HG02840 (cell line): ENCODE measurements at regions not wholly inside any gene's neighbourhood (a gene's known extent, or its start where the extent isn't known, plus 50 kb on each side); places are given as distances from the start of the nearest gene placed in this dataset.
"Not testable (repeated sequence)": the region's sequence is repeated elsewhere in the genome, so short reads cannot be mapped to it uniquely, and the experiment has no call there.

ENCODE experiments used
- ATAC-seq: cut with Tn5 transposase; IDR thresholded peaks from one replicate; pipeline ENCODE4 v1.9.1; 2021; ENCODE audit warnings: mild to moderate bottlenecking, moderate library complexity, moderate number of reproducible peaks; ENCODE audit not compliant: unreplicated experiment, low FRiP score

DNA sequence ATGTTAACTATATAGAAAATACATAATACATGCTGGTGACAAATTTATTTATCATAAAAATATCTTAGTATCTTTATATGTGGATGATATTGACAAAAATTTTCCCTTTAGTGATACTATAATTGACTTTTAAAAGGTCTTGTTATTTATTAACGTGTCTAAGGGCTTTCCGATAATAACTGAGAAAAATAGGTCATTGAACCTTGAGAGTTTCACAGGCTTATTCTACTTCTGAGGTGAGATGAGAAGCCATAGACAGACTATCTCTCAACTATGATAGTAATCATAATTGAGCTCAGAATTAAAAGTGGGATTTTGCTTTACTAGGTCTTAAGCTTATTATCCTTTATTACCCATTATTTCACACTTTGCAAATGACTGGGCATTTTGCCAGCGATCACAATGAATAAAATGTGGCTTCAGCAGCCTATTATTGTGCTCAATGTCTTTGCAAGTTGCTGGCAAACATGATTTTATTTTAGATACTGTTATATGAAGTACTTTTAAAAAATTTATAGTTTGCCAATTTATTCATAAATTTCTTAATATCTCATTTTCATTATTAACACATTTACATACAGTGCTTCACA, 574.5 kb downstream of the ZWINT start:
- ATAC-seq = no peak

DNA sequence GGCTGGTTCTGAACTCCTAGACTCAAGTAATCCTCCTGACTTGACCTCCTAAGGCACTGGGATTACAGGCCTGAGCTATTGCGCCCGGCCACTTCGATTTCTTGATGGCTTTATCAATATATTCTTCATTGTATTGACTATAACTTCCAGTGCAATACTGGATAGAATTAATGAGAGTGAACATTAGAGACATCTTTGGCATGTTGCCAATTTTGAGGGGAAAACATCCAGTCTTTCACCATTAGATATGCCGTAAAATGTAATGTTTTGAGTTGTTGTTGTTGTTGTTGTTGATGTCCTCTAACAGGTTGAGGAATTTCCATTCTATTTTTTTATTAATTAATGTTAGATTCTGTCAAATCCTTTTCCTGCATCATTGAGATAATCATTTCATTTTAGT, 578.9 kb downstream of the ZWINT start:
- no peak for ATAC-seq

DNA sequence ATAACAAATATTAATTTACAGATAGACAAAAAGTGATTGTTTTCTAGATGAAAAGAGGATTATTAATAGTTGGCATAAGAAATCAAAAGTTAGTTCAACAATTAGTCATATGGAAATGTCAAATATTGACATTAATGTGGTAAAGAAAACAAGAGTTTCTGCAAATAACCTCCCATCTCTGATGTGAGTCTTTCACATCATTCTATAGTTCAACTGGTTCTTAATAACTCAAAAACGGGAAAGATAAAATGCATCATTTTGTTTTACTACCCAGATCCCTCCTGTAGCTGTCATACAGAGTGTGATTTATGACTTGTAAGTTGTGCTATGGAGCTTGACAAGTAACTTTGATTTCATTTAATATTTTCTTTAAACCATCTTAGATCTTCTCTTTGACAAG, 594.8 kb downstream of the ZWINT start:
- ATAC-seq = no peak

DNA sequence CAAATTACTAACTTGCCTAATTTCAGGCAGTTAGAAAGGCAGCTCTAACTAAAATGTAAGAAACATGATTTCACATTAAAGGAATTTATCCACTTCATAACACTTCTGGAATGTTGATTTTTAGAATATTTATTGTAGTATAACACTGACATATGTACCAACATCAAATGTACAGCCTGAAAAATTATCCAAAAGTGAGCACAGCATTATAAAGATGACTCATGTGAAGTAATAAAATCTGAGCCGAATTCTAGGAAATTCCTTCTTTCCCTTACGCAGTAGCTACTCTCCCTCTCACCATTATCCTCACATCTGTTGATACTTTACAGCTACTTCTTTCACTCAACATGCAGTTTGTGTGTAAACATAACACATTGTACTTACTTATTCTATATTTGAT, 610.6 kb downstream of the ZWINT start:
- ATAC-seq = no peak

DNA sequence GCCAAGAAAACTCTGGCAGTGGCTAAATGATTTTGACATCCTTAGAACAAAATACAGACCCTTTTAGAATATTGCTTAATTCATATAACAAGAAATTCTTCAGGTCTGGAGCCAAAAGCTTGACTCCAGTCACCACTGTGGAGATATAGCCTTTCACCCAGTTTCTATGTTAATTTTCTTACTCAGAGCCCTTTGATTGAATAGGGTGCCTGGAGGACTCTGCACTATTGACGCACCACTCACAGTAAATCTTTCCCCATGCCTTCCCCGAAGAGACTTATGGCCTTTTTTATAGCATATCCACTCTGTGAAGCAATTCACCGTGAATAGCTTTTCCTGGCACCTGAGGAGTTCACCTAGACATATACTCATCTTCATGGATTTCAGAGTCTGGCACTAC, 613.8 kb downstream of the ZWINT start:
- no peak for ATAC-seq

DNA sequence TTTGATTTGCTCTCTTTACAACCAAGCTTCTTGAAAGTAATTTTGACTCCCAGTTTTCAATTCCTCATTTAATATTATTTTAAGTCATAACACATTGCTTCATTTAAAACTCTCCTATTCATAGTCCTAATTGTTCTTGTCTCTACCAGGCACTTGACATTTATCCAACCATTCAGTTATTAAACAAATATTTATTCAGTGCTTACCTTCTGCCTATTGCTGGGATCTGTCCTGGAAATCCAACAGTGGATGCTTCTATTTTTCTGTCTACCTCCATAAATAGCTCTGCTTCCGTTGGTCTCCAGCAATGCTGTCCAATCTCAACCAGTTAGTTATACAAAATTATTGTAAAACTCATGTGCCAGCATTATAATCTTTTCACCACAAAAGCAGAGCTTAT, 615.1 kb downstream of the ZWINT start:
- ATAC-seq = no peak

DNA sequence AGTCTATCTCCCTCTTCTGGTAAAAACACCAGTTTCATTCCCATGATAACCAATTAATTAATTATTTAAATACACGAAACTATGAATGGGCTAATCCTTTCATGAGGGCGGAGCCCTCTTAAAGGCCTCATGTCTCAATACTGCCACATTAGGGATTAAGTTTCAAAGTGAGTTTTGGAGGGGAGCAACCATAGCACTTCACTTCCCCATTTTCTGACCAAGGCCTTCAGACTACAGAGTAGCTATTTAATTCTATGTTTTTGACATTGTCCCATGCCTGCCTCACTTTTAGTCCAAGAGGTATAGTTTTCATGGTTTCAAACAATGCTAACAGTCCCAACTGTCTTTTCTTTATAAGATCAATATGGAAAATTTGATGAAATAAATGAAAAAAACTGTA, 618.6 kb downstream of the ZWINT start:
- ATAC-seq = no peak

DNA sequence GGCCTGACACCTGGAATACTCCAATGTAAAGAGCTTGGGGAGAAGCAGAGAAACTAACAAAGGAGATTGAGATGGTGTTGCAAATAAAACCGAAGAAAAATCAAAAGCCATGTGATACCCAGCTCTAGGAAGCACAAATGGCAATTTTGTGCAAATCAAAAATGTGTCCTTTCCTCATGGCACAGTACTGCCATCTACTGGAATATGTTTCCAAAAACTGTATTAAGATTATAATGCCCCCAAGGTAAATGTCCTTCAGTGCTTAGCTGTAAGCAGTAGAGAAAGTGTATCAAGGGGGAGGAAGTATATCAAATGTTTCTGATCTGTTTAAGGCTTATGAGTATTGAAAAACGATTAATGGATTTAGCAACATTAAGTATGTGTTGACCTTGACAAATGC, 620.3 kb downstream of the ZWINT start:
- ATAC-seq = not testable (repeated sequence)

DNA sequence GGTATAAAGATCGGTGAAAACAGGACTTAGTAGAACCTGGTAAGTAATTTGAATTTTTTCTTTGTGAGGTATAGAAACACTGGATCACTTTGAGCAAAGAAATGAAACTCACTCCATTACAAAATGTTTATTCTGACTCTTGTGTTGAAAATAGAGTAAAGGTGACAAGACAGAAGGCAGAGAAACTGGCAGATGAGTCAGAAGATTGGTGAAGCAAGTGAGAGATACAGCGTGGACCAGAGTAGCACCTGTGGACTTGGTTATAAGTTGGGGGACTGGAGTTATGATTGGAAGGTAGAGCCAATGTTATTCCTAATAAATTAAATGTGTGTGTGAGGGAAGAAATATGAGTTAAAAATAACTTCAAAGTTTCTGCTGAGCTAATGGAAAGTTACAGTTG, 620.9 kb downstream of the ZWINT start:
- ATAC-seq = no peak

DNA sequence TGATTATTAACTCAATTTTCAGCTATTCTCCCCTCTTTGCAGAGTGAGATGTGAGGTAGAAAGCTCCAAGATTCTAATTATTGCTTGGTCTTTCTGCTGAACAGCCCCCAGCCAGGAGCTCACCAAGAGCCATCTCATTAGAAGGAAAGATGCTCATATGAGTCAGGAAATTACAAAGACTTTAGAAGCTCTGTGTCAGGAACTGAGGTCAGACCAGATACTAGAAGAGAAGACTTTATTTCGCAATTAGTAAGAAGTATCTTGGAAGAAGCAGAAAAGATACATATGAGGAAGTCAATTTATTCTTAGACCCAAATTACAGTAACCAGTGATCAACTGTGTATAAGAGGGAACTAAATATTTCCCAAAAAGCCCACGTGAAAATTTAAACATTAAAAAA, 626.9 kb downstream of the ZWINT start:
- no peak for ATAC-seq

DNA sequence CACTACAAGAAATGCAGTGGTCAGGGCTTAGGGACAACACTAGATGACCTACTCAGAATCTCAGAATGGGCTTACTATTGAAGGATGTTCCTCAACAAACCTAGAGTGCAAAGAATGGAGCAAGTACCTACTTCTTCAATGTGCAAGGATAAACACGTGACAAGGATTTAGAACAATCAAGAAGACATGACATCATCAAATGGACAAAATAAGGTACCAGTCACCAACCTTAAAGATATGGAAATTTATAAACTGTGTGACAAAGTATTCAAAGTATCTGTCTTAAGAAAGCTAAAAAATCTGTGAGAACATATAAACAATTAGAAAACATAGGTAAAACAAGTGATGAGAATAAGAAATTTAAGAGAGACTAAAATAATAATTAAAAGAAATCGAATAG, 656.1 kb downstream of the ZWINT start:
- no peak for ATAC-seq

DNA sequence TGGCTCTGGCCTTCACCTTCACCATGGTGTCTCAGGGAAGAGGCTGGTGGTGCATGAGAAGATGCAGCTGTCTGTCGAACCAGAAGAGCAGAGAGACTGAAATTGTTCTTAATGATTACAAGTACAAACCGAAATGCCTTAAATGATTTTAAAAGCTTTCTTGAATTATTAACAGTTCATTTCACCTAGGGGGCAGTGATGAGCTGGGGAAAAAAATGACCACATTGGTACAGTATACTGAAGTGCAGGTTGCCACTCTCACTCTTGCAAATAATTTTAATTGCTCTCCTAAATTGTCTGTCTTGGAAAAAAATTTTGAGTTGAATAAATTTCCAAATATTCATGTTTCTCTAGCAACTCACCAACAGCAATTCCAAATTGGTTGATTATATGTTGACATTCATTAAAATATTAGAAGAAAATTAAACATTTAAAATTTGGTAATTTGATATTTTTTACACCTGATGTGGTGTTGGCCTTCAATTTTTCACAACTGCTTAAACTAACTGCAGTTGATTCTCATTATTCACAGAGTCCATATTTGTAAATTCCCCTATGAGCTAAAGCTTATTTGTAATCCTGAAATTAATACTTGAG, 692.6 kb downstream of the ZWINT start:
- ATAC-seq = no peak

DNA sequence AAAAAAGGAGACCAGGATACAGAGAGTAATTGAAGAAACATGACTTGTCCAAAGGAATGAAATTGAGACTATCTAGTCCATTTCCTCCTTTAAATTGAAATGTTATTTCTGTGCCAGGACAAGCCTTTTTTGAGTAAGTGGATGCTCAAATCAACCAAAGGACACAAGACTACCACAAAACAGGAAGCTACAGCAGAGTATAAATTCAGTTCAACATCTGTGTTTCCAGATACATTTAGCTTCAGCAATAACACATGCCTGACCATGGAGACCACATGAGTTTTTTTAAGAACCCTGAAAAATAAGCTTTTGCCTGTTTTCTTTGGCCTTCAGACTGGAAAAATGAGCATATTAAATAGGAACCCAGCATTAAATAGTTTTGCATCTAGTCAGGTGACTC, 707.5 kb downstream of the ZWINT start:
- no peak for ATAC-seq

DNA sequence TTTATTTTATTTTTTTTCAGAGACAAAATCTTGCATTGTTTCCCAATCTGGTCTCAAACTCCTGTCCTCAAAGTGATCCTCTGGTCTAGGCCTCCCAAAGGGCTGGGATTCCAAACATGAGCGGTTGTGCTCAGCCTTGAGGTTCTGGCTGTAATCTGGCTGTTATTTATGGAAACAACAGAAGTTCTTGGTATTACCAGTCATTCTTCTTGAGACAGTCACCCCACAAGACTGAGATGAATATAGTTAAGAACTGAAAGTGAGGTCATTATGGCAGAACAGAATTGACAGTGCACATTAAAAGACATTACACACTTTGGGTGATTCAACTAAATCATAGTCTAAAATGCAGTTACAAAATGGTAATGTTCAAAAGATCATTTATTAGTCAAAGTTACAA, 719.5 kb downstream of the ZWINT start:
- no peak for ATAC-seq

DNA sequence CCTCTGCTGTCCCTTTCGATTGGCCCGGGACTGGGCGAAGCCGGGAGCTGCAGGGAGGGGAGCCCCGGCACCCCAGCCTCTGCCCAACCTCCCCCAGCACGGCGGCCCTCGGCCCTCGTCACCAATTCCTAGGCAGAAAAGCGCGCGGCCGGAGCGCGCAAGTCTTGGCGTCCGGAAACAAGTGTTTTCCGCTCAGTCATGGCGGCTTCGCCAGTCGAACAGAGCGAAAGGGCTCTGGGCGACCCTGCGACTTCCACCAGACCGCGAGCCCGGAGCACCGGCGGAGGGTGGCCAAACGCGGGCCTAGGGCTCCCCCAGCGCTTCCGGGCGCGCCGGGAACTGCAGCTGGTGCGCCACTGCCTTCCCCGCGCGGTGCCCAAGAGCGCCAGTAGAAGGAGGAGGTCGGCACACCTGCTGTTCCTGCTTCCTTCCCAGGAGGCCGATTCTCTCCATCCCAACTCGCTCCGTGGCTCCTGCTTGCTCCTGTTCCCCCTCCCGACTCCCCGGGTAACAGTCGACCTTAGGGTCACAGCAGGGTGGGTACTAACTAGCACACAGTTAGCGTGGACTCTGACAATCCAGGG, 729.9 kb downstream of the ZWINT start:
- ATAC-seq = peak; percentile 83

DNA sequence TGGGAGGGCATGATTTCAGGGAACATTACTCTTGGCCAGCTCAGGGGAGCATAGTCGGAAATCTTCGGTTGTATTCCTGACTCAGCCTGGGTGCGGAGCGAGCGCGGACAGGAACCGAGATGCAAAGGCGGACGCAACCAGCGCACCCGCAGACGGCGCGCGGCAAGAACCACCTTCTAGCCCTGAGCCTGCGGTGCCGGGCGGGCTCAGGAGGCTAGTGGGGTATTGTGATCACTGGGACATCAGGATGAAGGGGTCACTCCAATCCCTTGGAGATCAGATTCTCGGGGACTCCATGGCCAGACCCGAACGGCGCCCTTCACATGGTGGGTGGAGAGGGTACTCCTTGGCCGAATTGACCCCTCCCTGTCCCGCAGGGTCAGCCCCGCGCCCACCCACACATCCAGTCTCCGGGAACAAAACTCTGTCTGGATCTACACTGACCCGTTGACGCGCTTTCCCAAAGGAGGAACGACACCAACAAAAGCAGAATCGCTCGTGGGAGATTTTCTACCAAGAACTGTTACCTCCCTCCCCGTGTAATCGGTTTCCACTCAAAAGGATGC, 730.5 kb downstream of the ZWINT start:
- ATAC-seq = no peak

DNA sequence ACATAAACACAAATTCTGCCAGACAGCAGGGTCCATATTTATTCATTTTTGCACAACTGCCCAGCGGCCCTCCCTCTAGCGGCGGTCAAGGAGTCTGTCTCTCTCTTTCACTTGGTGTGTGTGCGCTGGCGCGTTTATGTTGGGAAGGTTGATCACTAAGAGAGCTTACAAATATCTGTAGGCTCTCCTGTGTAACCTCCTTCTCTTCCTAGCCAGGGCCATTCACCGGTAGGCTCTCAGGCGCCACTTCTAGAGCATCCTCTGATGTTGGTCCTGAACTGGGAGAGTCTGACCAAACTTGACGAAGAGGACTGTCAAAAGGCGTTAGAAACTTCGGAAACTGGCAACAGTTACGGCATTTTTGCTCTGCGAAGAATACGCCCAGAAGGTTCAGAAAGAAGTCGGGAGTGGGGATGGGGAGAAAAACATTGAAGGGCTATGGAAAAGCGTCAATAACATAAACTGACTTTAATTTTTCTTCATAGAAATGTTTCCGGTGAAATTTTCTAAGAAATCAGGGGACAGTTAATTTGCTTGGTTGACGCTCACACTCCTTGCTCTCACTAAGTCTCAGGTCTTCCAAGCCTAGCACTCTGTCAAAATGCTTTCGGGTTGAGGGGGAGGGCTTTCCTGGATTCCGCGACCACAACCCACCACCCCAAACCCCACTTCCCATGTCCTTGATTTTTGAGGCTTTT, 731.1 kb downstream of the ZWINT start:
- no peak for ATAC-seq

DNA sequence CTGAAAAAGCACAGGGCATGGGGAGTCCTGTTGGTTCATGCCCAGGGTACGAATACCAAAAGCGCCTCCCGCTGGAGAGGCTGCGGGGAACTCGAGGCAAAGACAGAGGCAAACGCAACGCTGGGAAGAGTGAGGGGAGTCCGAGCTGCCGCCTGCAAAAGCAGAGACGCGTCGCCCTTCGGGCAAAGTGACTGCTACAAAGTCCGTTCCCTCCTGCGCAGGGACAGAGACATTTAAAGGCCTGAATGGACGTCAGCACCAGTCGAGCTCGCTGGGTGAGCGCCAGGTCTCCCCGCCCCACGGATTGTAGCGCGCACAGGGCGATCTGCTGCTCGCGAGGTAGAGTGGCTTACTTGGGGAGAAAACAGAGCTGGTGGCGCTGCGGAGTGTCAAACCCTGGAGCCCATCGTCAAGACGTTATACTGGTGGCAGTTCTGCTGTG, 732.8 kb downstream of the ZWINT start:
- no peak for ATAC-seq

DNA sequence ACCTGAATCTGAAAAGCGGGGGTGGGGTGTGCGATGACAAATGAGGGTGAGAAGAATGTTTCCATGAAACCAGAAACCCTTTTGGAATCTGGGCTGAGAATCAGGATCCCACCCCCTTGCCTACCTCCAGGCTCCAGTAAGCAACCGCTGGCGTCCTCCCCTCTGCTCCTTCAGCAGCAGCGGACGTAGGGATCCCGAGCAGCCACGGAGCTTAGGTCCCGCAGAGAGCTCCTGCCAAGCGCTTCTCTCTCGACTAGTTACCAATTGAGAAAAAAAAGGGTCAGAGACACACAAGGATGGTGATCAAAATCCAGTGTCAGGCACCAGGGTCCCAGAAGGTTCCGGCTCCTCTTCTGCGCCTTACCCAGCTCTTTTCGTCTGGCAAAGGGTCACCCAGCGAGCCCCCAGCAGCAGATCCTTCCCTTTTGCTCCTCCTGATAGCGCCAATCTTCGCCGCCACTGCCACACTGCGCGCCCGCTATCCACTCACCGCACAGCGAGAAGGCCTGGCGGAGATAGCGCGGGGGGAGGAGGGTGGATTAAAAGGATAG, 733.5 kb downstream of the ZWINT start:
- ATAC-seq = no peak

DNA sequence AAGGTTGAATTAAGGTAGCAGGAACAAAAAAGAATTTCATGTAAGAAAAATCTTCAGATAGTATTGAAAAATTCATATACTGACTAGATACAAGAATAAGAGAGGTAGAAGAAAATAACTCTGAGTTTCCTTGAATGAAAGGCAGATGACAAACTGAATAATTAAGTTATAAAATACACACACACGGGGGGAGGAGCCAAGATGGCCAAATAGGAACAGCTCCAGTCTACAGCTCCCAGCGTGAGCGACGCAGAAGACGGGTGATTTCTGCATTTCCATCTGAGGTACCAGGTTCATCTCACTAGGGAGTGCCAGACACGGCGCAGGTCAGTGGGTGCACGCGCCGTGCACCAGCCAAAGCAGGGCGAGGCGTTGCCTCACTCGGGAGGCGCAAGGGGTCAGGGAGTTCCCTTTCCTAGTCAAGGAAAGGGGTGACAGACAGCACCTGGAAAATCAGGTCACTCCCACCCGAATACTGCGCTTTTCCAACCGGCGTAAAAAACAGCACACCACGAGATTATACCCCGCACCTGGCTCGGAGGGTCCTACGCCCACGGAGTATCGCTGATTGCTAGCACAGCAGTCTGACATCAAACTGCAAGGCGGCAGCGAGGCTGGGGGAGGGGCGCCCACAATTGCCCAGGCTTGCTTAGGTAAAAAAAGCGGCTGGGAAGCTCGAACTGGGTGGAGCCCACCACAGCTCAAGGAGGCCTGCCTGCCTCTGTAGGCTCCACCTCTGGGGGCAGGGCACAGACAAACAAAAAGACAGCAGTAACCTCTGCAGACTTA, 759.2 kb downstream of the ZWINT start:
- ATAC-seq = not testable (repeated sequence)
